Epithelial cell of proximal tubule (primary cell): ENCODE measurements at regions not wholly inside any gene's neighbourhood (a gene's known extent, or its start where the extent isn't known, plus 50 kb on each side); places are given as distances from the start of the nearest gene placed in this dataset.

ENCODE experiments used
- DNase-seq: peaks from one replicate; pipeline ENCODE4 v3.0.0-alpha.2; 2011; ENCODE audit warnings: low read depth
- H3K4me3 ChIP-seq: 2 replicates; pipeline ENCODE4 v1.5.1; 2011; ENCODE audit warnings: low read depth, mild to moderate bottlenecking, low read length
- CTCF ChIP-seq: conservative IDR thresholded peaks from 2 replicates; pipeline ENCODE4 v1.5.1; 2012; ENCODE audit warnings: low read depth, mild to moderate bottlenecking, low read length

- no peak for DNase-seq
- no peak overlapping the region for H3K4me3 ChIP-seq
- no peak for TF ChIP-seq CTCF
Observed at GRCh38 chr22:34886812-34887211, 179.1 kb upstream of the ISX start.

GRCh38 chr22:34897126-34897525 is 168.8 kb upstream of the ISX start:
- no peak for TF ChIP-seq CTCF
- no peak overlapping the region for H3K4me3 ChIP-seq
- no peak for DNase-seq

- no peak for DNase-seq
- TF ChIP-seq CTCF, result no peak
- H3K4me3 ChIP-seq, result no peak overlapping the region
Observed at GRCh38 chr22:34902335-34902734, 163.6 kb upstream of the ISX start.

- DNase-seq, result no peak
- TF ChIP-seq CTCF, result no peak
- H3K4me3 ChIP-seq, result no peak overlapping the region
Observed at GRCh38 chr22:34903416-34903815, 162.5 kb upstream of the ISX start.

- no peak for TF ChIP-seq CTCF
- no peak for DNase-seq
- H3K4me3 ChIP-seq, result no peak overlapping the region
Observed at GRCh38 chr22:34904486-34904885, 161.5 kb upstream of the ISX start.

- no peak for TF ChIP-seq CTCF
Observed at GRCh38 chr22:34913826-34914225, 152.1 kb upstream of the ISX start.

GRCh38 chr22:34914846-34915245 is 151.1 kb upstream of the ISX start:
- no peak for TF ChIP-seq CTCF
- no peak overlapping the region for H3K4me3 ChIP-seq
- no peak for DNase-seq

More at GRCh38 chr22:34913826-34914225, 152.1 kb upstream of the ISX start:
- no peak for DNase-seq
- no peak overlapping the region for H3K4me3 ChIP-seq
